SH-SY5Y (cell line): ENCODE measurements at regions not wholly inside any gene's neighbourhood (a gene's known extent, or its start where the extent isn't known, plus 50 kb on each side); places are given as distances from the start of the nearest gene placed in this dataset.

Source experiments
- GATA2 ChIP-seq: IDR thresholded peaks from 2 replicates; pipeline ENCODE4 v1.6.1; 2011; ENCODE audit warnings: mild to moderate bottlenecking, low read depth, low read length
- GATA3 ChIP-seq: IDR thresholded peaks from 2 replicates; pipeline ENCODE4 v1.6.1; 2011; ENCODE audit warnings: low read depth, mild to moderate bottlenecking, low read length, moderate library complexity

GRCh38 chr7:35480806-35481205 is 214.1 kb downstream of the HERPUD2 start:
- TF ChIP-seq GATA2 (no peak), GATA3 (no peak)
